ENCODE measurements at regions not wholly inside any gene's neighbourhood (a gene's known extent, or its start where the extent isn't known, plus 50 kb on each side); places are given as distances from the start of the nearest gene placed in this dataset.

DNA sequence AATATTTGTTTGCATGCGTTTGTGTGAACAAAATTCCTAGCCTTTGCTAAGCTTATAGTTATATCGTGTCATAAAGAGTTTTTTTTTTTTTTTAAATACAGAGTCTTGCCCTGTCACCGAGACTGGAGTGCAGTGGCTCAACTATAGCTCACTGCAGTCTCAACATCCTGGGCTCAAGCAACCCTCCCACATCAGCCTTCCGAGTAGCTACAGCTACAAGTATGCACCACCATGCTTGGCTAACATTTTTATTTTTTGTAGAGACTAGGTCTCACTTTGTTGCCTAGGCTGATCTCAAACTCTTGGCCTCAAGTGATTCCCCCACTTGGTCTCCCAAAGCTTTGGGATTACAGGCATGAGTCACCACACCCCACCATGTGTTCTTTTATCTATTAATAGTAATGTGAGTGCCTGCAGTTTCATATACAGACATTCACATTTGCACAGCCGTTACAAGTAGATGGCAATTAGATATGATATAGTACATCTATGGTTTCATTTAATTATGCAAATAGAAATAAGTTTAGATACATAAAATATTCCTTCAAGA lies 848.6 kb downstream of the PDCD6IP start:
- no peak for DNase-seq (ENCODE audit: low read depth)
- TF ChIP-seq, protein P1, sequence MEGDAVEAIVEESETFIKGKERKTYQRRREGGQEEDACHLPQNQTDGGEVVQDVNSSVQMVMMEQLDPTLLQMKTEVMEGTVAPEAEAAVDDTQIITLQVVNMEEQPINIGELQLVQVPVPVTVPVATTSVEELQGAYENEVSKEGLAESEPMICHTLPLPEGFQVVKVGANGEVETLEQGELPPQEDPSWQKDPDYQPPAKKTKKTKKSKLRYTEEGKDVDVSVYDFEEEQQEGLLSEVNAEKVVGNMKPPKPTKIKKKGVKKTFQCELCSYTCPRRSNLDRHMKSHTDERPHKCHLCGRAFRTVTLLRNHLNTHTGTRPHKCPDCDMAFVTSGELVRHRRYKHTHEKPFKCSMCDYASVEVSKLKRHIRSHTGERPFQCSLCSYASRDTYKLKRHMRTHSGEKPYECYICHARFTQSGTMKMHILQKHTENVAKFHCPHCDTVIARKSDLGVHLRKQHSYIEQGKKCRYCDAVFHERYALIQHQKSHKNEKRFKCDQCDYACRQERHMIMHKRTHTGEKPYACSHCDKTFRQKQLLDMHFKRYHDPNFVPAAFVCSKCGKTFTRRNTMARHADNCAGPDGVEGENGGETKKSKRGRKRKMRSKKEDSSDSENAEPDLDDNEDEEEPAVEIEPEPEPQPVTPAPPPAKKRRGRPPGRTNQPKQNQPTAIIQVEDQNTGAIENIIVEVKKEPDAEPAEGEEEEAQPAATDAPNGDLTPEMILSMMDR (IDR thresholded peaks at IDR 0.05; ENCODE audit: insufficient read depth, low read depth, low read length): no peak
- Histone ChIP-seq H3K36me3 (ENCODE audit: control insufficient read depth, insufficient read depth, low read length) (no peaks in the 10 kb centered on the region), H3K4me3 (ENCODE audit: low read depth, low read length) (no peak overlapping the region), H3K27me3 (ENCODE audit: control insufficient read depth, insufficient read depth, low read length) (no peaks in the 10 kb centered on the region)
- ChIA-PET POLR2A (no interaction called here), CTCF (no interaction called here)

DNA sequence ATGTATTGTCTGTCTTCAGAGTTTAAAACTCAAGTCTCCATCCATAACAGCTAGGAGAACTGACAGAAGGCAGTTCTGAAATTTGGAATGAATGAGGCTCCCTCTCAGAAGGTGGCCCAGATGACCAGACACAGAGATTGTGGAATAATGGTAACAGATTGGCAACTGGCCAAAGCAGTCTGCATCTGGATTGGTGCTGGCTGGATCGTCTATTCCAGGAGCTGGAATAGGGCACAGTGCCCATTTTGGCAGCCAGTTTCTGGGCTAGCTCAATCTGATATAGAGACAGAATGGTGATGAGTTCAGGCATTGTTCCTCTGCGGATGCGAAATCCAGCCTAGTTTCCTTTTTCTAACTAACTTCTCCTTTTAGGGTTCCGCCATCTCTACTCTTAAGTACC lies 851.7 kb downstream of the PDCD6IP start:
- ChIA-PET POLR2A (no interaction called here), CTCF (no interaction called here)
- no peak for DNase-seq (ENCODE audit: low read depth)

DNA sequence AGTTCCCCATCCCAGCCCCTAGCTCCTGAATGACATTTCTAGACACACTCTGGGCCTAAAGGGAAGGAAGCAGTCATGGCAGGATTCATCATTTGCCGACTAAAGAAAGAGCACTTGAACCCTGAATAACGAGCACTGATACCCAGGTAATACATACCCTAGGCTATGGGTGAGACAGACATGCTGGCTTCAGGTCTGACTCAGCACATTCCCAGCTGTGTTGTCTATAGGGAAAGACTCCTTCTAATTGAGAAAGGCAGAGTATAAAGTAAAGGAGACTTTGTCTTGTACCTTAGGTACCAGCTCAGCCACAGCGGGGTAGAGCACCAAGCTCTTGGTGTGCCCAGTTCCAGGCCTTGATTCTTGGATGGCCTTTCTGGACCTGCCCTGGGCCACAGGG lies 870.5 kb downstream of the PDCD6IP start:
- Histone ChIP-seq H3K27me3 (ENCODE audit: control insufficient read depth, insufficient read depth, low read length) (no peaks in the 10 kb centered on the region), H3K4me3 (ENCODE audit: low read depth, low read length) (no peak overlapping the region), H3K36me3 (ENCODE audit: control insufficient read depth, insufficient read depth, low read length) (no peaks in the 10 kb centered on the region)
- ChIA-PET CTCF (no interaction called here), POLR2A (no interaction called here)
- no peak for DNase-seq (ENCODE audit: low read depth)
- TF ChIP-seq, protein P1 (IDR thresholded peaks at IDR 0.05; ENCODE audit: insufficient read depth, low read depth, low read length): no peak

More for the DNA sequence above, 851.7 kb downstream of the PDCD6IP start:
- H3K27me3 ChIP-seq (ENCODE audit: control insufficient read depth, insufficient read depth, low read length): no peaks in the 10 kb centered on the region
- H3K36me3 ChIP-seq (ENCODE audit: control insufficient read depth, insufficient read depth, low read length): no peaks in the 10 kb centered on the region
- TF ChIP-seq, protein P1 (IDR thresholded peaks at IDR 0.05; ENCODE audit: insufficient read depth, low read depth, low read length): no peak
- H3K4me3 ChIP-seq (ENCODE audit: low read depth, low read length): no peak overlapping the region

DNA sequence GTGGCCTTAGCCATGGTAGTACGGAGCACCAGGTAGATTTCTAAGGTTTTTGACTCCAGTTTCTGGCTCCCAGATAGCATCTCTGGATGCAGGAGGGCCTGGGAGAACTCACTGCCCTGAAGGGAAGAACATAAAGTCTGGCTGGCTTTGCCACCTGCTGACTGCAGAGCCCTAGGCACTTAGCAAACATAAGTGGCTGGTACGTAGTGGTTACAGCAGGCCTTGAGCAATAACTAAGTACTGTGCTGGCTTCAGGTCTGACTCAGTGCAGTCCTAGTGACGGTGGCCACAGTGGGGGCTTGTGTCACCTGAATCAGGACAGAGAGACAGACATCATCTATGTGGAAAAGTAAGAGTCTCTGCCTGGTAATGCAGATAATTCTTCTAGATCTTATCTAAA lies 871.1 kb downstream of the PDCD6IP start:
- TF ChIP-seq, protein P1 (IDR thresholded peaks at IDR 0.05; ENCODE audit: insufficient read depth, low read depth, low read length): no peak

DNA sequence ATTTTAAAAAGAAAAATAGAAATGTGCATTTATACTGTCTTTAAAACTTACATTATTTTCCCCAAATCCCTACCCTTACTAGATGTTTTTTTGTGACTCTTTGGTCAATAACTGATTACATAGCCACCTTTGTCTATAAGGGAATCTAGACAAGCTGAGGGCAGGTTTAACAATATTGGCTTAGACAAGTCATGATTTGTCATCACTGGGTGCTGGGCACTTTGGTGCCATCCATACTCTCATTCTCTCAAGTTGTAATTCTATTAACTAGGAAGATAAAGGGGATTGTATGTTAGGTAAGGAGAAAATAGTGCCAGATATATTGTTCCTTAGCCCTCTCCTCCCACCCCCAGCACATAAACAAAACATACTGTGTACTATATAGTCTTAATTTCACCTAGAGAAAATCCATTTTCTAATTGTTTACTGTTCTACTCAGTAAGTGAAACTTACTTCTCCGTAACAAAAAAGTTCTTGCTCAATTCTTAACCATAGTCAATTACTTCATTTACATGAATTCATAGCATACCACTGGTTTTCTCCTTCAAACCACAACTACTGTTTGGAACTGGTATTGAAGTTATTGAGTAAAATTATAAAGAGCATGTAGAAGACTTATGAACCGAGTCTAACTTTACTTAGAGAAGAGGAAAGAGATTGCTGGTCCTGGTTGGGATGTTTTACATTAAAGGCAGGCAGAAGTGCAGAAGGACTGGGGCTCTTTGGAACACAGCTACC lies 877.1 kb downstream of the PDCD6IP start:
- DNase-seq (ENCODE audit: low read depth): no peak
- no peaks in the 10 kb centered on the region for H3K27me3 ChIP-seq (ENCODE audit: control insufficient read depth, insufficient read depth, low read length)
- H3K36me3 ChIP-seq (ENCODE audit: control insufficient read depth, insufficient read depth, low read length): no peaks in the 10 kb centered on the region
- ChIA-PET POLR2A (no interaction called here), CTCF (no interaction called here)
- TF ChIP-seq, protein P1 (IDR thresholded peaks at IDR 0.05; ENCODE audit: insufficient read depth, low read depth, low read length): no peak
- H3K4me3 ChIP-seq (ENCODE audit: low read depth, low read length): no peak overlapping the region

More for the DNA sequence above, 871.1 kb downstream of the PDCD6IP start:
- Histone ChIP-seq H3K27me3 (ENCODE audit: control insufficient read depth, insufficient read depth, low read length) (no peaks in the 10 kb centered on the region), H3K36me3 (ENCODE audit: control insufficient read depth, insufficient read depth, low read length) (no peaks in the 10 kb centered on the region), H3K4me3 (ENCODE audit: low read depth, low read length) (no peak overlapping the region)
- ChIA-PET CTCF (no interaction called here), POLR2A (no interaction called here)
- no peak for DNase-seq (ENCODE audit: low read depth)

Data from BJ (cell line).